Lower leg skin (tissue), 4 donors: ENCODE measurements at regions not wholly inside any gene's neighbourhood (a gene's known extent, or its start where the extent isn't known, plus 50 kb on each side); places are given as distances from the start of the nearest gene placed in this dataset.

Experiments
- DNase-seq, 2 donors: peaks; one replicate each; pipeline ENCODE4 v3.0.0-alpha.2; 2019; ENCODE audit warnings: low spot score in 2 of 2
- H3K4me3 ChIP-seq: fragments of 200-600 bp; sonication (generic); 2 replicates; pipeline ENCODE4 v1.5.1; 2017; ENCODE audit warnings: mild to moderate bottlenecking, low read depth; ENCODE audit not compliant: poor library complexity, severe bottlenecking
- POLR2A ChIP-seq, 2 donors: fragments of 450-650 bp; IDR thresholded peaks; one replicate each; pipeline ENCODE4 v1.6.1; 2016 to 2017; ENCODE audit warnings: antibody characterized with exemption in 2 of 2, mild to moderate bottlenecking in 1 of 2, moderate library complexity in 1 of 2
- WGBS, 2 donors: methylation state at CpG; one replicate each; pipeline ENCODE4 v1.1.5; 2018; 5-methylcytosine and 5-hydroxymethylcytosine counted together
- intact Hi-C: fragments of 100-400 bp; cut with DNase I; formaldehyde crosslinking; loops from one replicate; pipeline ENCODE4 v1.15.0; 2023; ENCODE audit warnings: low total_unique reads
- TF ChIP-seq, protein P1 (sequence below), 3 donors: fragments of 450-650 bp; IDR thresholded peaks; one replicate each; pipeline ENCODE4 v1.5.1; 2016; ENCODE audit warnings: antibody characterized with exemption in 3 of 3, mild to moderate bottlenecking in 3 of 3, moderate library complexity in 2 of 3

DNA sequence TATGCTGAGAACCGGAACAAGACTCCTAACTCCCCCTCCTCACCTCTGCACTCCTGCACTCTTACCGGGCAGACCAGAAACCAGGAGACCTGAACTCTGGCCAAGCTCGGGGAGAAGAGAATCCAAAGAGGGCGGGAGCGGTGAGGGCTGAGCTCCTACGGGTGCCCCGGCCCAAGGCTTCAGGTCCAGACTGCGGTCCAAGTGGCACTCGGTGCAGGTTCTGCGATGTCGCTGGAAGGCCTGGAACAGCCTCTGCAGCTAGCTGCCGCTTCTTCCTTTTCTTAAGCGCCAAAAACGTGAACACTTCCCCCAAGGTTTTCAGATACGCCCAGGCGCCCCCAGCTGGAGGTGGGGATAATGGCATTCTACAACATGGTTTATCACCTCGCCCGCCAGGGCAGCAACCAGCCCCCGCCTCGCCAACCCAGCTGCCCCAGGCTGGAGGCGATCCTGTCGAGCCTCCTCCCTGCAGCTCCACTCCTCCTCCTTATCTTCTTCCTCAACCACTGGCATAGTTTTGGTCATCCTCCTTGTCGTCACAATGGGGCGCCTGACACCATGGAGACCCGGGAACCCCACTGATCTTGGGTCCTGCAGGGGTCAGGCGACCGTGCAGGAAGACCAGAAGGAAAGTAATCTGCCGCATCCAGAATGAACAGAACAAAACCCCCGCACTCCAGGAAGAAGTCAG is 1735.9 kb downstream of the TP53TG3F start:
- intact Hi-C loops: no loop called here
- no peak overlapping the region for H3K4me3 ChIP-seq
- TF ChIP-seq POLR2A (IDR thresholded peaks at IDR 0.05): no peak
- TF ChIP-seq, protein P1, sequence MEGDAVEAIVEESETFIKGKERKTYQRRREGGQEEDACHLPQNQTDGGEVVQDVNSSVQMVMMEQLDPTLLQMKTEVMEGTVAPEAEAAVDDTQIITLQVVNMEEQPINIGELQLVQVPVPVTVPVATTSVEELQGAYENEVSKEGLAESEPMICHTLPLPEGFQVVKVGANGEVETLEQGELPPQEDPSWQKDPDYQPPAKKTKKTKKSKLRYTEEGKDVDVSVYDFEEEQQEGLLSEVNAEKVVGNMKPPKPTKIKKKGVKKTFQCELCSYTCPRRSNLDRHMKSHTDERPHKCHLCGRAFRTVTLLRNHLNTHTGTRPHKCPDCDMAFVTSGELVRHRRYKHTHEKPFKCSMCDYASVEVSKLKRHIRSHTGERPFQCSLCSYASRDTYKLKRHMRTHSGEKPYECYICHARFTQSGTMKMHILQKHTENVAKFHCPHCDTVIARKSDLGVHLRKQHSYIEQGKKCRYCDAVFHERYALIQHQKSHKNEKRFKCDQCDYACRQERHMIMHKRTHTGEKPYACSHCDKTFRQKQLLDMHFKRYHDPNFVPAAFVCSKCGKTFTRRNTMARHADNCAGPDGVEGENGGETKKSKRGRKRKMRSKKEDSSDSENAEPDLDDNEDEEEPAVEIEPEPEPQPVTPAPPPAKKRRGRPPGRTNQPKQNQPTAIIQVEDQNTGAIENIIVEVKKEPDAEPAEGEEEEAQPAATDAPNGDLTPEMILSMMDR (IDR thresholded peaks at IDR 0.05): no peak
- DNase-seq: peak in 1 of 2 donors; percentile 77
- 75 to 78% methylated on average over 29 of the region's 29 CpGs for WGBS, 2 donors

DNA sequence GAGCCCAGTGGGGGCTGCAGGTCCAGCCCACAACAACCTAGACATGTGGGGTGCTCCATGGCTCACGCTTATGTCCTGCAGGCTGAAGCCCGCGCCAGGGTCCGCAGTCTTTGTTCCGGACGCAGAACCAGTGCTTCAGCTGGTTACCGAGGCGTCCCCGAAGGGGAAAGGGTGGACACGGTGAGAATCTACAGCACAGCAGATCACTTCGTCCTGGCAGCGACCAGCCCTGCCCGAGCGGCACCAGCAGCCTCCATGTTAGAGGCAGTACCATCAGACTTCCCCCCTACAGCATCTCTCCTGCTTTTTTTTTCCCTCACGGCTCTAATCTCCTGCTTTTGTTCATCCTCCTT is 1736.4 kb downstream of the TP53TG3F start:
- DNase-seq: no peak
- H3K4me3 ChIP-seq: no peak overlapping the region
- TF ChIP-seq, protein P1 (IDR thresholded peaks at IDR 0.05): no peak
- no peak for TF ChIP-seq POLR2A (IDR thresholded peaks at IDR 0.05)
- intact Hi-C loops: no loop called here
- WGBS, 2 donors: 87 to 88% methylated on average over 15 of the region's 15 CpGs

DNA sequence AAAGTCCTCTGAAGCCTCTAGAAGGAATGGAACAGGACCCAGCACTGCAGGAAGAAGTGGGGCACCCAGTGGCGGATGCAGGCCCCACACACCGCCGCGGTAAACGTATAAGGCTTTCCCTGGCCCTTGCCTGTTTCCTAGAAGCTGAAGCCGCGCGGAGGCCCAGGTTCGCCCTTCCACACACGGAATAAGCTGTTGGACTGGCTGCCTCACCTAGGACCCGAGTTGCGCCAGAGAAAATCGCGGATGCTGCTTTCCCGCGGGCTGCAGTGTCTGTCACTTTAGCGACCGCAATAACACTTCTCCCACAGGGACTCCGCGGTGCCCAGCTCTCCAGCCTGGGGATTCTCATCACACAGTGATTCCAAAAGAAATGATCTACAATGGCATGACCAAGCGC is 1736.9 kb downstream of the TP53TG3F start:
- 84 to 85% methylated on average over 21 of the region's 21 CpGs for WGBS, 2 donors
- TF ChIP-seq, protein P1 (IDR thresholded peaks at IDR 0.05): no peak
- TF ChIP-seq POLR2A (IDR thresholded peaks at IDR 0.05): no peak
- H3K4me3 ChIP-seq: no peak overlapping the region
- DNase-seq: peak in 1 of 2 donors; percentile 52
- intact Hi-C loops: no loop called here

DNA sequence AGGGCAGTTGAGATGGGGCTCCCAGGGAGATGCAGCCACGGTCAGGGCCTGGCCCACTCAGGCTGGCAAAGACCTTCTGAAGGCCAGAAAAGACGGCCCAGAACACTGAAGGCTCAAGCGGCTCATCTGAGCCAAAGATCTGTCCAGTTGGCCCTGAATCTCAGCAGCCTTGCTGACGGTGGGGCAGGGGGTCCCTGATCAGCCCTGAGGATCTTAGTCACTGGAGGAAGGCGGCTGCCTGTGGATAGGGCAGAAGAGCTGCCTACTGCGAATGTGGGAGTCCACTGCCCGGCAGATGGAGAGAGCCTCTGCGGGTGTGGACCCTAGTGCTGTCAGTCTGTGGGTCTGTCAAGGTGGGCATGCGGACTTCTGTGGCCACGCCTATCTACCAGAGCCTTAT is 1738.2 kb downstream of the TP53TG3F start:
- intact Hi-C loops: no loop called here
- H3K4me3 ChIP-seq: no peak overlapping the region
- WGBS, 2 donors: 72 to 84% methylated on average over 10 of the region's 10 CpGs
- TF ChIP-seq, protein P1 (IDR thresholded peaks at IDR 0.05): no peak
- no peak for TF ChIP-seq POLR2A (IDR thresholded peaks at IDR 0.05)
- DNase-seq: peak in 1 of 2 donors; percentile 54

DNA sequence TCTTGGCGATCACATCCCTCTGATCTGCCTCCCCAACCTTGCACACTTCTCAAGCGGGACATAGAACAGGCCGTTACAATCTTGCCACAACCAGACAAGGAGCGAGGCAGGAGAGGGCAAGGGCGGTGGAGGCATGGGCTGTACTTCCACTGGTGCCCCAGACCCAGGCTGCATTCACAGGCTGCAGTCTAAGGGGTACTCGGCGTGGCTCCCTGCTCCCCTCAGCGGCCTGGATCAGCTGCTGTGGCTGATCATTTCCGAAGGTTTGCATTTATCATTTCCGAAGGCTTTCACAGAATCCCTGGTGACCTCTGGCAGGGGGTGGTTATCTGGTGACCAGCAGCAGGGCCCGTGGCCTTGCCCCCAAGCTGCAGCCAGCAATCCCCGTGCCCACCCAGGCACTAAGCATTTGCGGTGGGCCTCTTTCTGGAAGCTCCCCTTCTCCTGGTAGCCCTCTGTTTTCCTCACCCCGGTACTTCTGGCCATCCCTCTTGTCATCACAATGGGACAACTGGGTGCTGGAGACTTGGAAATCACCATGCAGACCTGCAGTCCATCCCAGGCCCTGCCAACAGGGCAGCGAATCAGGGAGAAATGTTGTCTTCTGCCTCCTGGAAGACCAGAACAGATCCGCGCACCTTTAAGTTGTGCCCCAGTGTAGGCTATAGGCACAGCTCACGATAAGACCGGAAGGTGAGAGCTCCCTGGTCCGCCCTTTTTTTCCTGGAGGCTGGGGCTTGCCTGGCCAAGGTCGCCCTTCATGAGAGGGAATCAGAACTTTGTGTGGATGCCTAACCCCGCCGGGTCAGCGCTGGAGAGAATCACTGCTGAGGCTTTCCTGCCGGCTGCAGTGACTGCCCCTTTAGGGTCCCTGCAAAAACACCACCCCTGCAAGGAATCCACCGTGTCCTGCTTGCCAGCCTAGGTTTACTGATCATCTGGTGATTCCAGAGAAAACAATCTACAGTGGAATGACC is 1739.1 kb downstream of the TP53TG3F start:
- peak in 1 of 2 donors; percentile 76 for DNase-seq
- TF ChIP-seq, protein P1 (IDR thresholded peaks at IDR 0.05): no peak
- no peak for TF ChIP-seq POLR2A (IDR thresholded peaks at IDR 0.05)
- H3K4me3 ChIP-seq: no peak overlapping the region
- intact Hi-C loops: no loop called here
- 73 to 83% methylated on average over 26 of the region's 26 CpGs for WGBS, 2 donors
